BLaER1 (cell line): ENCODE measurements at regions not wholly inside any gene's neighbourhood (a gene's known extent, or its start where the extent isn't known, plus 50 kb on each side); places are given as distances from the start of the nearest gene placed in this dataset.

Experiments used
- H3K27ac ChIP-seq: shearing (Covaris generic); formaldehyde crosslinking; 2 replicates; pipeline ENCODE4 v1.8.1; 2022
- H3K27me3 ChIP-seq: shearing (Covaris generic); formaldehyde crosslinking; 2 replicates; pipeline ENCODE4 v1.8.1; 2022
- H3K36me3 ChIP-seq: shearing (Covaris generic); formaldehyde crosslinking; 2 replicates; pipeline ENCODE4 v1.8.1; 2022
- H3K4me1 ChIP-seq: shearing (Covaris generic); formaldehyde crosslinking; 2 replicates; pipeline ENCODE4 v1.8.1; 2022
- H3K4me2 ChIP-seq: shearing (Covaris generic); formaldehyde crosslinking; 2 replicates; pipeline ENCODE4 v1.8.1; 2022
- H3K4me3 ChIP-seq: shearing (Covaris generic); formaldehyde crosslinking; 2 replicates; pipeline ENCODE4 v1.8.1; 2022
- H3K9ac ChIP-seq: shearing (Covaris generic); formaldehyde crosslinking; 2 replicates; pipeline ENCODE4 v1.8.1; 2022
- H3K9me3 ChIP-seq: shearing (Covaris generic); formaldehyde crosslinking; 2 replicates; pipeline ENCODE4 v1.8.1; 2022
- H4K20me1 ChIP-seq: shearing (Covaris generic); formaldehyde crosslinking; 2 replicates; pipeline ENCODE4 v1.8.1; 2022
- Cebpa-rat ChIP-seq: shearing (Covaris generic); IDR thresholded peaks from 2 replicates; pipeline ENCODE4 v1.8.1; 2022

DNA sequence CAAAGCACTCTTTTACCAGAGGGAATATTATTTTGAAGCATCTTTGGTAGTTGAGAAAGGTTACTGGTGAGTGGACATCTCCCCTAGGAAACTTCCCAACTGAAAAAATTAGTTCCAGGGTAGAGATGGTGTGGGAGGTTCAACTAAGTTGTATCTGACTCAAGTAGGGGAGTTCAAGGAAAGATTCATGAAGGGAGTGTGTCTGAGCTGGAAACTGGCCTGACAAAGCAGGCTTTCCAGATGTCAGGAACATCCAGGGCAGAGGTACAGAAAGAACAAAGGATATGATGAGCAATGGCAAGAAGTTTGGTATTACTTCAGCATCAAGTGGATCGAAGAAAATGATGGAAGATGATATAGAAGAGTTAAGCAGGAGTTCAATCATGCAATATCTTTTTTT lies 458.0 kb upstream of the RIOK2 start:
- Histone ChIP-seq H3K4me2 (no peak overlapping the region), H3K9ac (no peak overlapping the region), H3K4me1 (peaks cover 6% of the 10 kb centered on the region; the same call in 1 of the 2 replicates), H3K9me3 (no peaks in the 10 kb centered on the region), H3K4me3 (no peak overlapping the region), H4K20me1 (no peaks in the 10 kb centered on the region), H3K27me3 (no peaks in the 10 kb centered on the region), H3K36me3 (no peaks in the 10 kb centered on the region), H3K27ac (no peak overlapping the region)
- no peak for TF ChIP-seq Cebpa-rat

DNA sequence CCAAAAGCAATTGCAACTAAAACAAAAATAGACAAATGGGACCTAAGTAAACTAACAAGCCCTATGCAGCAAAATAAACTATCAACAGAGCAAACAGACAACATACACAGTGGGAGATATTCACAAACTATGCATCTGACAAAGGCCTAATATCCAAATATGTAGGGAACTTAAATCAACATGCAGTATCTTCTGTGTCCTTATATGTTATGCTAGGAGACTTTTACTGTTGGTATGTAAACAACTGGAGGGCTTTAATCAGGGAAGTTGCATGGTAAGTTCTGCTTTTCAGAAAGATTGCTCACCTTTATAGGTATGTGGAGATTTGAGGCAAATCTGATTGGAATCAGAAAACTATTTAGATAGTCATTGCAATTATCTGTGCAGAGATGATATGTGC lies 461.2 kb upstream of the RIOK2 start:
- no peak overlapping the region for H3K9ac ChIP-seq
- no peak for TF ChIP-seq Cebpa-rat
- peaks cover 6% of the 10 kb centered on the region; the same call in 1 of the 2 replicates for H3K4me1 ChIP-seq
- no peak overlapping the region for H3K27ac ChIP-seq
- H3K36me3 ChIP-seq: no peaks in the 10 kb centered on the region
- no peaks in the 10 kb centered on the region for H3K27me3 ChIP-seq
- H3K4me2 ChIP-seq: no peak overlapping the region
- no peaks in the 10 kb centered on the region for H4K20me1 ChIP-seq
- H3K9me3 ChIP-seq: no peaks in the 10 kb centered on the region
- no peak overlapping the region for H3K4me3 ChIP-seq

DNA sequence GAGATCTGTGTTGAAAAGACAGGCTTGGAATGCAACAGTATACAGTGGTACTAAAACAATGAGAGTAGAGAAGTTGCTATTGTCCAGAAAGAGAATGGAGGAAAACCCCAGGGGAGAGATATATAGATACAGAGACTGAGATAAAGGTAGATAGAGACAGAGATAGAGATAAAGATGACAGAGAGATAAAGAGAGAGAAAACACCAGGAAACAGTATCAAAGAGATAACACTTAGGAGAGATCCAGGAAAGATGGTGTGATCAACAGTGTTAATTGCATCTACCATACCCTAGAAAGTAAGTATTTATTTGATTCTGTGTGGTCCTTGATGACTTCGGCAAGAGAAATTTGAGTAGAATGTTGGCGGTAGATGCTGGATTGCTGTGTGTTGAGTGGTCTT lies 461.8 kb upstream of the RIOK2 start:
- H3K4me1 ChIP-seq: peaks cover 6% of the 10 kb centered on the region; the same call in 1 of the 2 replicates
- no peaks in the 10 kb centered on the region for H3K27me3 ChIP-seq
- TF ChIP-seq Cebpa-rat: no peak
- H3K27ac ChIP-seq: no peak overlapping the region
- no peaks in the 10 kb centered on the region for H3K9me3 ChIP-seq
- H3K36me3 ChIP-seq: no peaks in the 10 kb centered on the region
- H3K9ac ChIP-seq: no peak overlapping the region
- no peak overlapping the region for H3K4me2 ChIP-seq
- H4K20me1 ChIP-seq: no peaks in the 10 kb centered on the region
- H3K4me3 ChIP-seq: no peak overlapping the region

GRCh38 chr5:97657239-97657638 lies 474.2 kb upstream of the RIOK2 start:
- no peaks in the 10 kb centered on the region for H3K4me1 ChIP-seq
- H3K36me3 ChIP-seq: no peaks in the 10 kb centered on the region
- H3K4me3 ChIP-seq: no peak overlapping the region
- no peaks in the 10 kb centered on the region for H3K9me3 ChIP-seq
- no peaks in the 10 kb centered on the region for H4K20me1 ChIP-seq
- no peak overlapping the region for H3K4me2 ChIP-seq
- H3K27ac ChIP-seq: no peak overlapping the region
- H3K27me3 ChIP-seq: no peaks in the 10 kb centered on the region
- H3K9ac ChIP-seq: no peak overlapping the region
- no peak for TF ChIP-seq Cebpa-rat

- H4K20me1 ChIP-seq: no peaks in the 10 kb centered on the region
- no peaks in the 10 kb centered on the region for H3K36me3 ChIP-seq
- H3K9ac ChIP-seq: no peak overlapping the region
- H3K27ac ChIP-seq: no peak overlapping the region
- no peaks in the 10 kb centered on the region for H3K9me3 ChIP-seq
- no peak overlapping the region for H3K4me2 ChIP-seq
- no peak overlapping the region for H3K4me3 ChIP-seq
- no peak for TF ChIP-seq Cebpa-rat
- H3K27me3 ChIP-seq: no peaks in the 10 kb centered on the region
- H3K4me1 ChIP-seq: no peaks in the 10 kb centered on the region
Observed at GRCh38 chr5:97658116-97658900, 475.3 kb upstream of the RIOK2 start.

- H3K4me1 ChIP-seq: no peaks in the 10 kb centered on the region
- no peaks in the 10 kb centered on the region for H3K9me3 ChIP-seq
Observed at GRCh38 chr5:97666783-97667182, 483.7 kb upstream of the RIOK2 start.

DNA sequence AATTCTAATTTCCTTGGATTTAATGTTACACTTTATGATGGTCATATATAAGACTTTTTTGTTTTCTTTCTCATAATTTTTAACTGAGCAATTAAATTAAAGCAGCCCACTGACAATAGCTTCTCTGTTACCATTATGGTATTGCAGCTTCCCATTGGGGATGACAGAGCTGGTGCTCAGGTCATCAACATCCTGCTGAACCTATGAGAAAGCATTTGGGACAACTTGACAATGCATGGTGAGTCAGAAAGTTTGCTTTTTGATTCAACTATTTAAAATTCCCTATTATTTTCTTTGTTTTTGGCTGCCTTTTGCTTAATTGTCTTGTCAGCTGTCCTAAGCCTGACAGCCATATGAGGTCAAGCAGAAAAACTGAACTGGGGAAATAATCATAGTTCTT lies 487.4 kb upstream of the RIOK2 start:
- Histone ChIP-seq H3K27me3 (no peaks in the 10 kb centered on the region), H3K36me3 (no peaks in the 10 kb centered on the region), H4K20me1 (no peaks in the 10 kb centered on the region), H3K4me3 (no peak overlapping the region), H3K4me1 (no peaks in the 10 kb centered on the region), H3K27ac (no peak overlapping the region), H3K4me2 (no peak overlapping the region), H3K9me3 (no peaks in the 10 kb centered on the region), H3K9ac (no peak overlapping the region)
- TF ChIP-seq Cebpa-rat: no peak

More at GRCh38 chr5:97666783-97667182, 483.7 kb upstream of the RIOK2 start:
- Histone ChIP-seq H3K36me3 (no peaks in the 10 kb centered on the region), H3K4me2 (no peak overlapping the region), H4K20me1 (no peaks in the 10 kb centered on the region), H3K27me3 (no peaks in the 10 kb centered on the region), H3K27ac (no peak overlapping the region), H3K9ac (no peak overlapping the region), H3K4me3 (no peak overlapping the region)
- no peak for TF ChIP-seq Cebpa-rat

DNA sequence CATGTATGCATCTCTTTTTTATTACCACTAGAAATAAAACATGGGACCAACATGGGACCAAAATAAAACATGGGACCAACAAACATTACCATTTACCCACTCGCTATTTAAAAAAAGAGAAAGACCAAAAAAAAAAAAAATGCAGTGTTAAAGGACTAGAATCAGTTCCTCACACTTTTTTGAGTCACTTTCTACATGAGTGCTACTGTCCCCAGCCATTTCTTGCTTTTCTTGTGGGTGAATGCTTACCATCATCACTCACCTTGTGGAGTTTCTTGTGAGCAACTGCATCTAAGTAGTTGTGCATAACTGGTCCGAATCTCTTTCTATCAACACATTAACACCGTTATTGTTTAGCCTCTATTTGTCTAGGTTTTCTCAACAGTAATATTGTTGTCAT lies 493.6 kb upstream of the RIOK2 start:
- Histone ChIP-seq H4K20me1 (no peaks in the 10 kb centered on the region), H3K4me2 (no peak overlapping the region), H3K27me3 (no peaks in the 10 kb centered on the region), H3K27ac (no peak overlapping the region), H3K4me3 (no peak overlapping the region), H3K9ac (no peak overlapping the region), H3K4me1 (no peaks in the 10 kb centered on the region), H3K36me3 (no peaks in the 10 kb centered on the region), H3K9me3 (no peaks in the 10 kb centered on the region)
- no peak for TF ChIP-seq Cebpa-rat

- Histone ChIP-seq H3K9ac (no peak overlapping the region), H3K4me3 (no peak overlapping the region), H4K20me1 (no peaks in the 10 kb centered on the region), H3K27me3 (no peaks in the 10 kb centered on the region), H3K36me3 (no peaks in the 10 kb centered on the region), H3K4me1 (no peaks in the 10 kb centered on the region), H3K4me2 (no peak overlapping the region), H3K9me3 (no peaks in the 10 kb centered on the region), H3K27ac (no peak overlapping the region)
- no peak for TF ChIP-seq Cebpa-rat
Observed at GRCh38 chr5:97694091-97694490, 511.0 kb upstream of the RIOK2 start.

GRCh38 chr5:97714424-97714823 lies 531.4 kb upstream of the RIOK2 start:
- no peaks in the 10 kb centered on the region for H4K20me1 ChIP-seq
- no peaks in the 10 kb centered on the region for H3K36me3 ChIP-seq
- no peak for TF ChIP-seq Cebpa-rat
- no peak overlapping the region for H3K9ac ChIP-seq
- no peaks in the 10 kb centered on the region for H3K9me3 ChIP-seq
- H3K27ac ChIP-seq: no peak overlapping the region
- H3K4me2 ChIP-seq: no peak overlapping the region
- H3K27me3 ChIP-seq: no peaks in the 10 kb centered on the region
- no peak overlapping the region for H3K4me3 ChIP-seq
- H3K4me1 ChIP-seq: no peaks in the 10 kb centered on the region
